ENCODE measurements at regions not wholly inside any gene's neighbourhood (a gene's known extent, or its start where the extent isn't known, plus 50 kb on each side); places are given as distances from the start of the nearest gene placed in this dataset.

- no peaks in the 10 kb centered on the region for H3K9me2 ChIP-seq
- 57% methylated on average over 10 of the region's 10 CpGs for WGBS (ENCODE audit: low lambda C conversion rate)
- POLR2A ChIA-PET = no interaction called here
- no peaks in the 10 kb centered on the region for H3K9me3 ChIP-seq
- TF ChIP-seq RAD21 (IDR thresholded peaks at IDR 0.05; ENCODE audit: low read length) (no peak), FOXJ3 (CRISPR knock-in tag; IDR thresholded peaks at IDR 0.05) (no peak), EP300 (IDR thresholded peaks at IDR 0.05; ENCODE audit: borderline replicate concordance in 1 of 2, low read depth in 1 of 2, low read length in 1 of 2) (no peak), NFIC (IDR thresholded peaks at IDR 0.05; ENCODE audit: borderline replicate concordance) (no peak), TEAD4 (IDR thresholded peaks at IDR 0.05; ENCODE audit: borderline replicate concordance, insufficient read depth) (no peak), USF1 (IDR thresholded peaks at IDR 0.05; ENCODE audit: borderline replicate concordance, low read depth) (no peak), PBX3 (IDR thresholded peaks at IDR 0.05) (no peak)
- H4K20me1 ChIP-seq (ENCODE audit: insufficient read depth) = no peaks in the 10 kb centered on the region
- H2AFZ ChIP-seq (ENCODE audit: low read depth) = no peak overlapping the region
- DNase-seq = no peak
- no peaks in the 10 kb centered on the region for H3K36me3 ChIP-seq (replicated peaks in 1 of 2; ENCODE audit: control insufficient read depth in 1 of 2, insufficient read depth in 2 of 2, low read length in 1 of 2)
- no peak overlapping the region for H3K27ac ChIP-seq (ENCODE audit: low read depth in 2 of 2, low read length in 1 of 2)
- no peaks in the 10 kb centered on the region; the same call in 1 of the 2 replicates for H3K27me3 ChIP-seq (ENCODE audit: insufficient read depth)
- no peak overlapping the region for H3K4me3 ChIP-seq (ENCODE audit: low read depth in 2 of 2, low read length in 1 of 2)
- no peaks in the 10 kb centered on the region for H3K79me2 ChIP-seq (ENCODE audit: insufficient read depth)
- H3K4me1 ChIP-seq (ENCODE audit: control insufficient read depth in 1 of 2, insufficient read depth in 2 of 2, low read depth in 1 of 2, low read length in 1 of 2) = peaks cover 0 to 2% of the 10 kb centered on the region in 2 experiments; a peak in 1 of 4 replicates
- no peak overlapping the region for H3K9ac ChIP-seq
- no peak overlapping the region for H3K4me2 ChIP-seq
- no peaks in the 10 kb centered on the region for H3F3A ChIP-seq (replicated peaks; ENCODE audit: insufficient read depth)
- CTCF ChIA-PET = interaction anchor here (0.9 to 7.6 kb wide), 3 partner anchors 12 to 276 kb away, joined by 3 to 235 read pairs (median 3); no protein-coding TSS in a partner anchor
These were observed 129.1 kb upstream of the LGALSL start for GRCh38 chr2:64324746-64325410.

- no peaks in the 10 kb centered on the region for H3K36me3 ChIP-seq (replicated peaks in 1 of 2; ENCODE audit: control insufficient read depth in 1 of 2, insufficient read depth in 2 of 2, low read length in 1 of 2)
- no peak overlapping the region for H3K27ac ChIP-seq (ENCODE audit: low read depth in 2 of 2, low read length in 1 of 2)
- H3K79me2 ChIP-seq (ENCODE audit: insufficient read depth) = no peaks in the 10 kb centered on the region
- H3F3A ChIP-seq (replicated peaks; ENCODE audit: insufficient read depth) = no peaks in the 10 kb centered on the region
- H3K4me1 ChIP-seq (ENCODE audit: control insufficient read depth in 1 of 2, insufficient read depth in 2 of 2, low read depth in 1 of 2, low read length in 1 of 2) = peaks cover 0 to 2% of the 10 kb centered on the region in 2 experiments; a peak in 1 of 4 replicates
- H4K20me1 ChIP-seq (ENCODE audit: insufficient read depth) = no peaks in the 10 kb centered on the region
- no peak overlapping the region for H3K4me2 ChIP-seq
- H3K4me3 ChIP-seq (ENCODE audit: low read depth in 2 of 2, low read length in 1 of 2) = no peak overlapping the region
- no peak overlapping the region for H3K9ac ChIP-seq
- DNase-seq = no peak
- TF ChIP-seq TEAD4 (IDR thresholded peaks at IDR 0.05; ENCODE audit: borderline replicate concordance, insufficient read depth) (no peak), NFIC (IDR thresholded peaks at IDR 0.05; ENCODE audit: borderline replicate concordance) (no peak), JUND (IDR thresholded peaks at IDR 0.05) (no peak), RCOR1 (IDR thresholded peaks at IDR 0.05; ENCODE audit: low read length) (no peak), USF1 (IDR thresholded peaks at IDR 0.05; ENCODE audit: borderline replicate concordance, low read depth) (no peak), CTCF (IDR thresholded peaks at IDR 0.05) (no peak), GATA2 (CRISPR knock-in tag; IDR thresholded peaks at IDR 0.05) (no peak), RAD21 (IDR thresholded peaks at IDR 0.05; ENCODE audit: low read length) (no peak), EZH2phosphoT487 (IDR thresholded peaks at IDR 0.05; ENCODE audit: borderline replicate concordance, low read depth) (no peak), MEF2A (IDR thresholded peaks at IDR 0.05; ENCODE audit: borderline replicate concordance, low read depth) (no peak), EP300 (IDR thresholded peaks at IDR 0.05; ENCODE audit: borderline replicate concordance in 1 of 2, low read depth in 1 of 2, low read length in 1 of 2) (no peak), SMC3 (IDR thresholded peaks at IDR 0.05; ENCODE audit: low read depth, low read length) (no peak)
- CTCF ChIA-PET = interaction anchor here (0.7 to 7.6 kb wide), 5 partner anchors 27 to 276 kb away, joined by 3 to 235 read pairs (median 3); no protein-coding TSS in a partner anchor
- no peak overlapping the region for H2AFZ ChIP-seq (ENCODE audit: low read depth)
- no peaks in the 10 kb centered on the region for H3K9me2 ChIP-seq
- H3K9me3 ChIP-seq = no peaks in the 10 kb centered on the region
- H3K27me3 ChIP-seq (ENCODE audit: insufficient read depth) = no peaks in the 10 kb centered on the region; the same call in 1 of the 2 replicates
- POLR2A ChIA-PET = no interaction called here
These were observed 128.5 kb upstream of the LGALSL start for GRCh38 chr2:64325477-64325851.

Measured in SK-N-SH (cell line).